Neural cell (in vitro differentiated cells): ENCODE measurements at regions not wholly inside any gene's neighbourhood (a gene's known extent, or its start where the extent isn't known, plus 50 kb on each side); places are given as distances from the start of the nearest gene placed in this dataset.

Source experiments
- CTCF ChIP-seq: fragments of 450-650 bp; IDR thresholded peaks from 2 replicates; pipeline ENCODE4 v1.5.1; 2014; ENCODE audit warnings: antibody characterized with exemption, mild to moderate bottlenecking, moderate library complexity; ENCODE audit not compliant: poor library complexity, severe bottlenecking
- MXI1 ChIP-seq: fragments of 450-650 bp; conservative IDR thresholded peaks from 2 replicates; pipeline ENCODE4 v1.6.1; 2014; ENCODE audit warnings: antibody characterized with exemption, mild to moderate bottlenecking; ENCODE audit not compliant: poor library complexity, severe bottlenecking

GRCh38 chr13:26883613-26884257, 123.1 kb upstream of the GPR12 start:
- TF ChIP-seq CTCF (no peak), MXI1 (no peak)
